Stromal cell of bone marrow (primary cell): ENCODE measurements at regions not wholly inside any gene's neighbourhood (a gene's known extent, or its start where the extent isn't known, plus 50 kb on each side); places are given as distances from the start of the nearest gene placed in this dataset.
"Not testable (repeated sequence)": the region's sequence is repeated elsewhere in the genome, so short reads cannot be mapped to it uniquely, and the experiment has no call there.

Experiments used
- DNase-seq: peaks from one replicate; pipeline ENCODE4 v3.0.0-alpha.2; 2012; ENCODE audit warnings: low read depth

GRCh38 chr13:33662392-33662791, 155.6 kb upstream of the RFC3 start:
- DNase-seq: no peak

- DNase-seq: no peak
Observed at GRCh38 chr13:33665626-33666175, 152.2 kb upstream of the RFC3 start.

GRCh38 chr13:33671560-33671959, 146.4 kb upstream of the RFC3 start:
- DNase-seq: no peak

GRCh38 chr13:33672022-33672421, 145.9 kb upstream of the RFC3 start:
- DNase-seq: not testable (repeated sequence)

GRCh38 chr13:33676045-33676989, 141.6 kb upstream of the RFC3 start:
- peak; percentile 28 for DNase-seq

- DNase-seq: no peak
Observed at GRCh38 chr13:33677215-33677614, 140.7 kb upstream of the RFC3 start.

GRCh38 chr13:33678084-33678483, 139.9 kb upstream of the RFC3 start:
- DNase-seq: no peak

- no peak for DNase-seq
Observed at GRCh38 chr13:33678906-33679657, 138.9 kb upstream of the RFC3 start.

GRCh38 chr13:33679658-33680012, 138.3 kb upstream of the RFC3 start:
- DNase-seq: no peak

- DNase-seq: no peak
Observed at GRCh38 chr13:33682020-33682564, 135.9 kb upstream of the RFC3 start.

GRCh38 chr13:33682646-33683045, 135.3 kb upstream of the RFC3 start:
- not testable (repeated sequence) for DNase-seq

- no peak for DNase-seq
Observed at GRCh38 chr13:33683376-33683775, 134.6 kb upstream of the RFC3 start.

- DNase-seq: no peak
Observed at GRCh38 chr13:33684874-33685273, 133.1 kb upstream of the RFC3 start.

- DNase-seq: no peak
Observed at GRCh38 chr13:33686772-33687480, 131.0 kb upstream of the RFC3 start.

GRCh38 chr13:33690354-33690753, 127.6 kb upstream of the RFC3 start:
- DNase-seq: no peak

GRCh38 chr13:33691980-33692379, 126.0 kb upstream of the RFC3 start:
- DNase-seq: no peak

GRCh38 chr13:33692531-33692930, 125.4 kb upstream of the RFC3 start:
- no peak for DNase-seq

GRCh38 chr13:33694546-33694945, 123.4 kb upstream of the RFC3 start:
- no peak for DNase-seq

GRCh38 chr13:33696530-33696929, 121.4 kb upstream of the RFC3 start:
- DNase-seq: no peak

GRCh38 chr13:33697926-33698325, 120.0 kb upstream of the RFC3 start:
- DNase-seq: no peak

- no peak for DNase-seq
Observed at GRCh38 chr13:33707449-33707848, 110.5 kb upstream of the RFC3 start.

GRCh38 chr13:33710924-33711323, 107.0 kb upstream of the RFC3 start:
- no peak for DNase-seq
